ENCODE measurements at regions not wholly inside any gene's neighbourhood (a gene's known extent, or its start where the extent isn't known, plus 50 kb on each side); places are given as distances from the start of the nearest gene placed in this dataset.

DNA sequence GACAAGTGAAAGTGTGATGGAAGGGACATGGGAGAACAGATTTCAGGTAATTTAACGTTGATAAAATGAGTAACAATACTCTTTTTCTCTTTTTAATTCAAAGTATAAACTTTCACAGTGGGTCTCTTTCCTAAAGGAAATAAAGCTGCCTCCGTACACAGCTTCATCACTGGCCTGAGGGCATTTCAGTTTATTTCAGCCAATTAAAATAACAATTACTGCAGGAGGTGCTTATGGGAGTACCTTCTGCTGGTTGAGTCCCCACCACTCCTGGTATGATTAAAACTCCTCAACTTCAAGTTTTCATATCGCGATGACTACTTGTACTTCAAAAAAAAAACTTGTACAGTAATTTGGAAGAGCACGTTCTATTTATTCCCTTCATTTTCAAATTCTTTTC is 1845.9 kb downstream of the MAT2B start:
- Histone ChIP-seq H3K27ac (ENCODE audit: low read depth, low read length) (no peak overlapping the region), H3F3A (ENCODE audit: insufficient read depth) (no peaks in the 10 kb centered on the region), H3K4me3 (ENCODE audit: insufficient read depth, low read length, poor library complexity, severe bottlenecking) (no peak overlapping the region), H3K4me2 (ENCODE audit: low read depth, low read length, poor library complexity, severe bottlenecking) (no peak overlapping the region), H3K9me3 (ENCODE audit: insufficient read depth, low read length) (no peaks in the 10 kb centered on the region), H3K9me2 (replicated peaks; ENCODE audit: insufficient read depth, low read length) (no peaks in the 10 kb centered on the region), H4K20me1 (ENCODE audit: low read depth, low read length) (no peaks in the 10 kb centered on the region), H3K27me3 (ENCODE audit: low read length) (no peaks in the 10 kb centered on the region), H2AFZ (ENCODE audit: low read depth, low read length, severe bottlenecking) (no peak overlapping the region), H3K36me3 (ENCODE audit: low read length) (no peaks in the 10 kb centered on the region), H3K9ac (ENCODE audit: low read length) (no peak overlapping the region), H3K79me2 (ENCODE audit: insufficient read depth, low read length) (no peaks in the 10 kb centered on the region)
- TF ChIP-seq EZH2phosphoT487 (conservative IDR thresholded peaks at IDR 0.05; ENCODE audit: low read length) = no peak
- no peak for TF ChIP-seq CTCF (IDR thresholded peaks at IDR 0.05; ENCODE audit: insufficient read depth, low read length, poor library complexity, severe bottlenecking)

DNA sequence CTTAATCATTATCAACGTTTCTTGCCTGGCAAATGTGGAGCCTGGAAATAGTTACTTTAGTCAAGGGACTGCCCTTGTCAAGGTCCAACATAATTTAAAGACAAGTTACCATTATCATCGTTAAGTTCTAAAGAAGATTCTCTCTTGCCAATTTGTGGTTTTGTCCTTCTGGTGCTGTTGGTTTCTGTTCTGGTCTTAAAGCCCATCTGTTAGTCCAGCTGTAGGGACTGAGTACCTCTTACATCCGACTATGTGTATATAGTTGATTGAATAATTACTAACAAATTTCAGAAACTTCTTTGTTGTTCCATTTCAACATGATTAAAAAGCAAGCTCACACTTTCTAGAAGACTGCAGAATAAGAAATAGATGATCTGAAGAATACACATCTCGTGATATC is 1854.9 kb downstream of the MAT2B start:
- Histone ChIP-seq H2AFZ (ENCODE audit: low read depth, low read length, severe bottlenecking) (no peak overlapping the region), H4K20me1 (ENCODE audit: low read depth, low read length) (no peaks in the 10 kb centered on the region), H3K4me2 (ENCODE audit: low read depth, low read length, poor library complexity, severe bottlenecking) (no peak overlapping the region), H3K27me3 (ENCODE audit: low read length) (no peaks in the 10 kb centered on the region), H3K9me3 (ENCODE audit: insufficient read depth, low read length) (no peaks in the 10 kb centered on the region), H3K27ac (ENCODE audit: low read depth, low read length) (no peak overlapping the region), H3K4me3 (ENCODE audit: insufficient read depth, low read length, poor library complexity, severe bottlenecking) (no peak overlapping the region), H3K79me2 (ENCODE audit: insufficient read depth, low read length) (no peaks in the 10 kb centered on the region), H3K36me3 (ENCODE audit: low read length) (no peaks in the 10 kb centered on the region), H3F3A (ENCODE audit: insufficient read depth) (no peaks in the 10 kb centered on the region), H3K9ac (ENCODE audit: low read length) (no peak overlapping the region), H3K9me2 (replicated peaks; ENCODE audit: insufficient read depth, low read length) (no peaks in the 10 kb centered on the region)
- TF ChIP-seq CTCF (IDR thresholded peaks at IDR 0.05; ENCODE audit: insufficient read depth, low read length, poor library complexity, severe bottlenecking) (no peak), EZH2phosphoT487 (conservative IDR thresholded peaks at IDR 0.05; ENCODE audit: low read length) (no peak)

GRCh38 chr5:165360784-165361542 is 1855.5 kb downstream of the MAT2B start:
- Histone ChIP-seq H3K27ac (ENCODE audit: low read depth, low read length) (no peak overlapping the region), H3K4me3 (ENCODE audit: insufficient read depth, low read length, poor library complexity, severe bottlenecking) (no peak overlapping the region), H3K9ac (ENCODE audit: low read length) (no peak overlapping the region), H3K9me3 (ENCODE audit: insufficient read depth, low read length) (no peaks in the 10 kb centered on the region), H3K79me2 (ENCODE audit: insufficient read depth, low read length) (no peaks in the 10 kb centered on the region), H3F3A (ENCODE audit: insufficient read depth) (no peaks in the 10 kb centered on the region), H3K36me3 (ENCODE audit: low read length) (no peaks in the 10 kb centered on the region), H3K4me2 (ENCODE audit: low read depth, low read length, poor library complexity, severe bottlenecking) (no peak overlapping the region), H3K9me2 (replicated peaks; ENCODE audit: insufficient read depth, low read length) (no peaks in the 10 kb centered on the region), H3K27me3 (ENCODE audit: low read length) (no peaks in the 10 kb centered on the region), H2AFZ (ENCODE audit: low read depth, low read length, severe bottlenecking) (no peak overlapping the region), H4K20me1 (ENCODE audit: low read depth, low read length) (no peaks in the 10 kb centered on the region)
- TF ChIP-seq EZH2phosphoT487 (conservative IDR thresholded peaks at IDR 0.05; ENCODE audit: low read length) (no peak), CTCF (IDR thresholded peaks at IDR 0.05; ENCODE audit: insufficient read depth, low read length, poor library complexity, severe bottlenecking) (no peak)

Measured in SU-DHL-6 (cell line).